BJ (cell line): ENCODE measurements at regions not wholly inside any gene's neighbourhood (a gene's known extent, or its start where the extent isn't known, plus 50 kb on each side); places are given as distances from the start of the nearest gene placed in this dataset.

Experiments
- CTCF ChIA-PET: fragments of 350-600 bp; formaldehyde crosslinking; extraction: SDS; loops from one replicate; lab custom pipeline; 2021; ENCODE audit warnings: antibody characterized with exemption, inconsistent platforms; lab: Yijun Ruan, JAX
- POLR2A ChIA-PET: fragments of 300-600 bp; sonication (Branson Sonifier 250); formaldehyde crosslinking; extraction: SDS; loops from one replicate; lab custom pipeline; 2021; ENCODE audit warnings: antibody characterized with exemption; lab: Charles Lee
- DNase-seq: peaks from one replicate; pipeline ENCODE4 v3.0.0-alpha.2; 2011; ENCODE audit warnings: low read depth
- H3K27me3 ChIP-seq: 2 replicates; pipeline ENCODE4 v1.6.0; 2011; ENCODE audit warnings: low read length; ENCODE audit not compliant: control insufficient read depth, insufficient read depth
- H3K36me3 ChIP-seq: 2 replicates; pipeline ENCODE4 v1.5.1; 2011; ENCODE audit warnings: low read length; ENCODE audit not compliant: control insufficient read depth, insufficient read depth
- H3K4me3 ChIP-seq: 2 replicates; pipeline ENCODE4 v1.5.1; 2011; ENCODE audit warnings: low read depth, mild to moderate bottlenecking, control low read depth, low read length
- CTCF ChIP-seq: IDR thresholded peaks from 2 replicates; pipeline ENCODE4 v1.5.1; 2011; ENCODE audit warnings: low read depth, mild to moderate bottlenecking, control low read depth, inconsistent platforms, low read length, moderate library complexity; ENCODE audit not compliant: insufficient read depth

- H3K27me3 ChIP-seq, result no peaks in the 10 kb centered on the region
- DNase-seq, result no peak
- ChIA-PET POLR2A (no interaction called here), CTCF (interaction anchor here (1.5 kb wide), 1 partner anchor 366 kb away, joined by 8 read pairs; no protein-coding TSS in a partner anchor)
- H3K36me3 ChIP-seq, result no peaks in the 10 kb centered on the region
- no peak for TF ChIP-seq CTCF
- no peak overlapping the region for H3K4me3 ChIP-seq
These were observed 415.0 kb downstream of the ANXA1 start for GRCh38 chr9:73566627-73567026.

- H3K27me3 ChIP-seq, result no peaks in the 10 kb centered on the region
- CTCF ChIA-PET, result interaction anchor here (0.6 kb wide), 1 partner anchor 37 kb away, joined by 3 read pairs; no protein-coding TSS in a partner anchor
- H3K36me3 ChIP-seq, result no peaks in the 10 kb centered on the region
- no peak for DNase-seq
- POLR2A ChIA-PET, result no interaction called here
- no peak for TF ChIP-seq CTCF
- no peak overlapping the region for H3K4me3 ChIP-seq
These were observed 421.6 kb downstream of the ANXA1 start for GRCh38 chr9:73573235-73573634.

- H3K4me3 ChIP-seq, result no peak overlapping the region
- DNase-seq, result no peak
- POLR2A ChIA-PET, result no interaction called here
These were observed 423.7 kb downstream of the ANXA1 start for GRCh38 chr9:73575101-73576060.

GRCh38 chr9:73577848-73578247, 426.2 kb downstream of the ANXA1 start:
- DNase-seq, result no peak
- Histone ChIP-seq H3K27me3 (no peaks in the 10 kb centered on the region), H3K36me3 (no peaks in the 10 kb centered on the region), H3K4me3 (no peak overlapping the region)
- ChIA-PET CTCF (no interaction called here), POLR2A (no interaction called here)
- TF ChIP-seq CTCF, result no peak

More at GRCh38 chr9:73575101-73576060, 423.7 kb downstream of the ANXA1 start:
- H3K27me3 ChIP-seq, result no peaks in the 10 kb centered on the region
- no peak for TF ChIP-seq CTCF
- CTCF ChIA-PET, result no interaction called here
- H3K36me3 ChIP-seq, result no peaks in the 10 kb centered on the region

- POLR2A ChIA-PET, result no interaction called here
- CTCF ChIA-PET, result interaction anchor here (1.2 kb wide), 1 partner anchor 10 kb away, joined by 4 read pairs; no protein-coding TSS in a partner anchor
- H3K4me3 ChIP-seq, result no peak overlapping the region
- TF ChIP-seq CTCF, result no peak
- no peak for DNase-seq
- H3K36me3 ChIP-seq, result no peaks in the 10 kb centered on the region
- no peaks in the 10 kb centered on the region for H3K27me3 ChIP-seq
These were observed 428.2 kb downstream of the ANXA1 start for GRCh38 chr9:73579823-73580222.
